Ishikawa (cell line): ENCODE measurements at regions not wholly inside any gene's neighbourhood (a gene's known extent, or its start where the extent isn't known, plus 50 kb on each side); places are given as distances from the start of the nearest gene placed in this dataset.

Experiments
- CEBPB ChIP-seq: IDR thresholded peaks from 2 replicates; pipeline ENCODE4 v1.6.1; 2012
- CREB1 ChIP-seq: IDR thresholded peaks from 2 replicates; pipeline ENCODE4 v1.6.1; 2012; ENCODE audit warnings: low read depth
- EGR1 ChIP-seq: IDR thresholded peaks from 2 replicates; pipeline ENCODE4 v1.6.1; 2012
- EP300 ChIP-seq: IDR thresholded peaks from 2 replicates; pipeline ENCODE4 v1.6.1; 2012; ENCODE audit warnings: borderline replicate concordance
- FOXM1 ChIP-seq: IDR thresholded peaks from 2 replicates; pipeline ENCODE4 v1.6.1; 2012; ENCODE audit warnings: low read depth, borderline replicate concordance
- MAX ChIP-seq: IDR thresholded peaks from 2 replicates; pipeline ENCODE4 v1.6.1; 2012
- NFIC ChIP-seq: IDR thresholded peaks from 2 replicates; pipeline ENCODE4 v1.6.1; 2012
- RAD21 ChIP-seq: IDR thresholded peaks from 2 replicates; pipeline ENCODE4 v1.6.1; 2012; ENCODE audit warnings: low read depth
- REST ChIP-seq: IDR thresholded peaks from 2 replicates; pipeline ENCODE4 v1.6.1; 2012; ENCODE audit warnings: low read depth, mild to moderate bottlenecking
- TAF1 ChIP-seq: IDR thresholded peaks from 2 replicates; pipeline ENCODE4 v1.6.1; 2012; ENCODE audit warnings: low read depth, mild to moderate bottlenecking
- TCF12 ChIP-seq: IDR thresholded peaks from 2 replicates; pipeline ENCODE4 v1.6.1; 2012; ENCODE audit warnings: low read depth
- TEAD4 ChIP-seq: IDR thresholded peaks from 2 replicates; pipeline ENCODE4 v1.6.1; 2012
- USF1 ChIP-seq: IDR thresholded peaks from 2 replicates; pipeline ENCODE4 v1.6.1; 2012
- YY1 ChIP-seq: IDR thresholded peaks from 2 replicates; pipeline ENCODE4 v1.6.1; 2012; ENCODE audit warnings: low read depth
- ZBTB7A ChIP-seq: IDR thresholded peaks from 2 replicates; pipeline ENCODE4 v1.6.1; 2012; ENCODE audit warnings: low read depth

GRCh38 chr7:17436126-17436525 lies 137.7 kb downstream of the AHR start:
- TF ChIP-seq TAF1 (no peak), MAX (no peak), TEAD4 (no peak), YY1 (no peak), TCF12 (no peak), FOXM1 (no peak), REST (no peak), RAD21 (no peak), USF1 (no peak), ZBTB7A (no peak)

GRCh38 chr7:17437586-17437985 lies 139.1 kb downstream of the AHR start:
- TF ChIP-seq CEBPB (no peak), TEAD4 (no peak), EGR1 (no peak), ZBTB7A (no peak), EP300 (no peak), USF1 (no peak), CREB1 (no peak)

- no peak for TF ChIP-seq CEBPB
- TF ChIP-seq TAF1, result no peak
- TF ChIP-seq TEAD4, result no peak
- TF ChIP-seq EGR1, result no peak
- no peak for TF ChIP-seq ZBTB7A
- TF ChIP-seq MAX, result no peak
- TF ChIP-seq FOXM1, result no peak
- no peak for TF ChIP-seq NFIC
- TF ChIP-seq USF1, result no peak
- TF ChIP-seq YY1, result no peak
- no peak for TF ChIP-seq REST
- no peak for TF ChIP-seq TCF12
Measured at GRCh38 chr7:17440831-17441230, 142.4 kb downstream of the AHR start.

- TF ChIP-seq USF1, result no peak
- TF ChIP-seq NFIC, result no peak
- TF ChIP-seq FOXM1, result no peak
- TF ChIP-seq CREB1, result no peak
- no peak for TF ChIP-seq TEAD4
- no peak for TF ChIP-seq YY1
Measured at GRCh38 chr7:17441557-17441956, 143.1 kb downstream of the AHR start.

- TF ChIP-seq ZBTB7A, result no peak
- TF ChIP-seq REST, result no peak
- no peak for TF ChIP-seq NFIC
- TF ChIP-seq TEAD4, result no peak
- no peak for TF ChIP-seq CREB1
- no peak for TF ChIP-seq TCF12
Measured at GRCh38 chr7:17444151-17444550, 145.7 kb downstream of the AHR start.
